ENCODE measurements at regions not wholly inside any gene's neighbourhood (a gene's known extent, or its start where the extent isn't known, plus 50 kb on each side); places are given as distances from the start of the nearest gene placed in this dataset.
"Not testable (repeated sequence)": the region's sequence is repeated elsewhere in the genome, so short reads cannot be mapped to it uniquely, and the experiment has no call there.

- DNase-seq = no peak
Measured at GRCh38 chr4:40681600-40681999, 51.9 kb upstream of the RBM47 start.

- DNase-seq = no peak
Measured at GRCh38 chr4:40682290-40683101, 52.8 kb upstream of the RBM47 start.

DNA sequence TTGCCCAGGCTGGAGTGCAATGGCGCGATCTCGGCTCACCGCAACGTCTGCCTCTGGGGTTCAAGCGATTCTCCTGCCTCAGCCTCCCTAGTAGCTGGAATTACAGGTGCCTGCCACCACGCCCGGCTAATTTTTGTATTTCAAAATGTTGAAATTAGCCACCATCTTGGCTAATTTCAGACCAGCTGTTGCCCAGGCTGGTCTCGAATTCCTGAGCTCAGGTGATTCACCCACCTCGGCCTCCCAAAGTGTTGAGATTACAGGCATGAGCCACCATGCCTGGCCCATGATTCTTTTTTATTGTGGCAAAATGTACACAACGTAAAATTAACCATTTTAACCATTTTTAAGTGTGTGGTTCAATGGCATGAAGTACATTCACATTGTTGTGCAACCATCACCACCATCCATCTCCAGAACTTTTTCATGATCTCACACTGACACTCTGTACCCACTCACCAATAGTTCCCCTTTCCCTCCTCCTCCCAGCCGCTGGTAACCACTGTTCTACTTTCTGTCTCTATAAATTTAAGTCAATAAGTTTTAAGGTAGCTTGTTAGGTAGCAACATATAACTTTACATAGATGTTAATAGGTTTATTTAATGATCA lies 54.0 kb upstream of the RBM47 start:
- not testable (repeated sequence) for DNase-seq

- DNase-seq = no peak
Measured at GRCh38 chr4:40684404-40684803, 54.7 kb upstream of the RBM47 start.

DNA sequence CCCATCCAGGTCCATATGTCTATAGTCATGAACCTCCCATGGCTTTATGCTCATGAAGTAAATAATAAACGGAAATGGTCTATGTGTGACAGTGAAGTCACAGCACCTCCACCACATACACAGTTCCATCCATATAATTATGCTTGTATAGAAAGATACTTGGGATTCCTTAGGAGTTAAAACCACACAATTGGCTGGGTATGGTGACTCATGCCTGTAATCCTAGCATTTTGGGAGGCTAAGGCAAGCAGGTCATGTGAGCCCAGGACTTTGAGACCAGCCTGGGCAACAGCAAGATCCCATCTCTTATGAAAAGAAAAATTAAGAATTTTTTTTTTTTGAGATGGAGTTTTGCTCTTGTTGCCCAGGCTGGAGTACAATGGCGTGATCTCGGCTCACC lies 55.6 kb upstream of the RBM47 start:
- no peak for DNase-seq

- DNase-seq = no peak
Measured at GRCh38 chr4:40686081-40686913, 56.6 kb upstream of the RBM47 start.

DNA sequence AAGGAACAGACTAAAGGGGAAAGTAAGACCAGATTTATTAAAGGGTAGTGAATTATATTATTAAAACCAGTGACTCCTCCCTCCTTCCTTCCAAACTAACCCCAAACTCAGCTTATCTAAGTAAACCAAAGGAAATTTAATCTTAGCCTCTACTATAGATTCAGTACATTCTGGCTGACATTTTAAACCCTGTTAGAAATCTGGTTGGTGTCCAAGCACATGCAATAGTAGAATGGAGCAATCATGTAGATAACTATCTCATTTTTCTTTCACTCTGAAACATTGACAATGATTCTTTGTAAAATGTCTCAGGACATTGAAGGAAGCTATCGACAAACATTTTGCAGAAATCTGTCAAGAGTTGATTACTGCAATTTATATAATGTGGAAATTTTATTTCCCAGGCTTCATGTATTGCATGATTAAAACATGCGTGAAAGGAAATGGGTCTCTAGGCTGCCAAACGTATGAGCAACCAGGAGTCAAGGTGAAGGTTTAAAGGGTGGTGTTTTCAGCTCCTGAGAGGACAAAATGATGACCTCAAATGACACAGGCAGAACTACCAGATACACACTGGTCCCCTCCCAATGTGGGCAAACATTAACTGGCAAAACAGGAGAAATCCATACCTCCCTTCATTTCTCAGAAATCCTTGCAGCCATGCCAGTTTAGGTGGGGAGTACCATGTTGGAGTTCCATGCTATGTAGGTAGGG lies 58.2 kb upstream of the RBM47 start:
- DNase-seq = peak in 1 of 5 experiments; percentile 52

GRCh38 chr4:40688446-40689095 lies 58.9 kb upstream of the RBM47 start:
- peak in 1 of 5 experiments; percentile 91 for DNase-seq

DNA sequence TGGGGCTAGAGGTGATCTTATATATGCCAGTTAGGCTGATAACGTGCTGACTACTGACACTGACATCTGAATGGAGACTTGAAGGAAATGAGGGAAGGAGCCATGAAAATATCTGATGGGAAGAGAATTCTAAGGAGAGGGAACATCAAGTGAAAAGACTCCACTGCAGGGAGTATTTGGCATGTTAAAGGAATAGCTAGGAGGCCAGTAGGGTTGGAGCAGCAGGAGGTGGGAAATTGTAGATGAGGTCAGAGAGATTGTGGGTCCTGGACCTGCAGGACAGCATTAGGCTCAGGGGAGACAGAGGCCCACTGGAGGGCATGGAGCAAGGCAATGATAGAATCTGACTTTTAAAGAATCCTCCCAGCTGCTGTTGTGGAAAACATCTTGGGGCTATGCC lies 55.8 kb upstream of the NSUN7 start:
- no peak for DNase-seq

DNA sequence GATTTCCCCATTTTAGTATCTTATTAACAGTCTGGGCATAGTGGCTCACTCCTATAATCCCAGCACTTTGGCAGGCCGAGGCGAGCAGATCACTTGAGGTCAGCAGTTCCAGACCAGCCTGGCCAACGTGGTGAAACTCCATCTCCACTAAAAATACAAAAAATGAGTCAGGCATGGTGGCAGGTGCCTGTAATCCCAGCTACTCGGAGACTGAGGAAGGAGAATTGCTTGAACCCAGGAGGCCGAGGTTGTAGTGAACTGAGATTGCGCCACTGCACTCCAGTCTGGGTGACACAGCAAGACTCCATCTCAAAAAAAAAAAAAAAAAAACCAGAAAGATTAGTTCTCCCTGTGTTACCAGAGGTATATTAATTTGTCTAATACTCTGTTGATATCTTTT lies 52.3 kb upstream of the NSUN7 start:
- not testable (repeated sequence) for DNase-seq

GRCh38 chr4:40698733-40699132 lies 51.0 kb upstream of the NSUN7 start:
- peak in 1 of 5 experiments; percentile 44 for DNase-seq

GRCh38 chr4:40699648-40700047 lies 50.1 kb upstream of the NSUN7 start:
- peak in 1 of 5 experiments; percentile 73 for DNase-seq

Data from T-helper 2 cell (primary cell).